NCI-H2196 (cell line): ENCODE measurements at regions not wholly inside any gene's neighbourhood (a gene's known extent, or its start where the extent isn't known, plus 50 kb on each side); places are given as distances from the start of the nearest gene placed in this dataset.

Experiments used
- DNase-seq: peaks from one replicate; lab custom pipeline; 2025; ENCODE audit not compliant: unreplicated experiment; lab: John Stamatoyannopoulos, UW

GRCh38 chr6:53417141-53417540, 68.4 kb upstream of the ELOVL5 start:
- no peak for DNase-seq

DNA sequence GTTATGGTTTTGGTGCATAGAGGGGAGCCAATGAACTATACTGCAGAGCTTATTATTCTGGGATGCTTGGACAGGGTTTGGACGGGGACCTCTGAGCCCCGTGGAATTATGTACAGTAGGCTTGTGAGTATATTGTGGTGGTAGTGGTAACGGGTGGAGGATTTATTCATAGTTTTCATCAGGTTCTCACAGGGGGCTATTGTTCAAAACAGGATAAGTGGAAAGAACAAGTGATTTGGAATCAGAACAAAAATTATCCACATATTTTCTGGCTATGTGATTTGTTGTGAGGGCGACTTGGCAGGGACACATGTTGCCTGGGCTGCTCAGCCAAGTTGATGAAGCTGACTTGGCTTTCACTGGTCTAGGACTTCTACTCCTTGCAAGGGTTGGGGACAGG, 64.6 kb upstream of the ELOVL5 start:
- no peak for DNase-seq

- DNase-seq = no peak
Observed at GRCh38 chr6:53412751-53413150, 64.0 kb upstream of the ELOVL5 start.

DNA sequence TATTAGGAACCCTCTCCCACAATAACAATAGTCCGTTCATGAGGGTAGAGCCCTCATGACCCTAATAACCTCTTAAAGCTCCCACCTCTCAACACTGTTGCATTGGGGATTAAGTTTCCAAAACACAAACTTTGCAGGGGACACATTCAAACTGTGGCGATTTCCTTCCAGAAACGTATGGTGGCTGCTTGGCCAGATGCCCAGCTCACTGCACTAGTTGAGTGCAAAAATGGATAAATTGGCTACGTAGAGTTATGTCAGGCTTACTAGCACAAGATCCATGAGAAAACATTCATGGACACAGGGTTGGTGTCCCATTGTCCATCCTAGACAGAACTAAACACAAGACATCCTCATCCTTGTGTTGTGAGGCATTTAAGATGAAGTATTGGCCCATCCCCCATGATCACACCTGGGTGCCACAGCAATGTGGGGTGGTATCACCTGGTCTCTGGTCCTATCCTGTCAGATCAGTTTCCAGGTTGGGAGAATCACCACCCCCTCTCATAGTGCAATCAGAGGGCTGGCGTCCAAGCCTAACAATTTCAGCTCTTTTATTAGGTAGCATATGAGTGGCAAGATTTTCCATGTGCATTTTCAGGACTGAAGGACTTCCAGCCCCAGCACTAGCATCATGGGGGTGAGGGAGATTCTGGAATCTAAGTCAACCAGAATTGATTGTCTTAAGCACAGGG, 63.4 kb upstream of the ELOVL5 start:
- no peak for DNase-seq

DNA sequence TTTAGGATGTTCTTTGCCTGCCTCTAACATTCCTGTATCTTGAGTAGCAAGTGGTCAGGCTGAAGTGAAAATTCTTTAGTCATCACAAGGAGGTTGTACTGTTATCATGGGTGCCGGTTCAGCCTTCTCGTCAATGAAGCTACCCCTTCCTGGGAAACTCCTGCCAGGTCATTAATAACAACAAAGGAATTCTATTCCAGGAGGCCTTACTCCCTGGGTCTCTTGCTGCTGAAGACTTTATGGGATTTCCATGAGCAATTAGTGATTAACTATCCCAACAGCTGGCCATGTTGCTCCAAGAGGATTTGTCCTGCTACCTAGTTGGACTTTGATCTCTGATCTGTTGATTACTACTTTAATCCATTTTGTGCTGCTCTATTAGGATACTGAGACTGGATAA, 62.7 kb upstream of the ELOVL5 start:
- DNase-seq = no peak

DNA sequence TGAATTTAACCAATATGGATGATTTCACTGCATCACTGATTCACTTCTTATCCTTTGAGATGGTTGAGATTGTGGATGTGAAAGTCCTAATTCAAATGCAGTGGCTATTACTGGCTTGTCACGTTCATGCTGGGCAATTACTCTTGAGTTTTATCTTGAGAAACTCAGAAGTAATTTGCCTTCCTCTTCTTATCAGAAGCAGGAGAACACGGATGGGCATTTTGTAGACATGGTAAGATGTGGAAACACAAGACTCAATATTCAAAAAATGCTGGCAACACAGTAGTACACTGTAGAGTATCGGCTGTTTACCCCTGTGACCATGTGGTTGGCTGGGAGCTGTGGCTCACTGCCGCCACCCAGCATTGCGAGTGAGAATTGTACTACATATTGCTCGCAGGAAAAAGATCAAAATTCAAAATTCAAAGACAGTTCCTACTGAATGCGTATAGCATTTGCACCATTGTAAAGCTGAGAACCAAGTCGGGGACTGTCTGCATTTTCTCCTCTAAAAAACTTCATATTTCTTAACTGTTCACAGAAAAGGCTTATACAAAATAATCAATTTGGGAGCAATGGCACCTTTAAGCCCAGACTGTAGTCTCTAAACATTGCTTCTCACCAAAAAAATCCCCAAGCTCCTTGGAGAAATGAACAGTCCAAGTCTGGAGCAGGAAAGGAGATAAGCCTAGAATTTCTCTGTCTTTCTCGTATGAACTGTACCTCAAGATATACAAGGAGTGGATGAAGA, 61.9 kb upstream of the ELOVL5 start:
- peak; percentile 9 for DNase-seq

- no peak for DNase-seq
Observed at GRCh38 chr6:53408826-53409225, 60.1 kb upstream of the ELOVL5 start.

DNA sequence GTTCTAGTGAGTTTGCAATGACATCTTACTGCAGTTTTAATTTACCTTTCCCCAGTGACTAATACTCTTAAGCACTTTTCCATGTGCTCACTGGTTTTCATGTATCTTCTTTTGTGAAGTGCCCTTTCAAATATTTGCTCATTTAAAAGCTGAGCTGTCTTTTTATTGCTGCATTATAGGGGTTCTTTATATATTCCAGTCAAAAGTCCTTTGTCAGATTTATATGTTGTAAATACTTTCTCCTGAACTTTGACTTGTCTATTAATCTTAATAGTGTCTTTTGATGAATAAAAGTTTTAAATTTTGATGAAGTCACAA, 50.2 kb upstream of the ELOVL5 start:
- no peak for DNase-seq

- DNase-seq = no peak
Observed at GRCh38 chr6:53398247-53399026, 49.7 kb upstream of the ELOVL5 start.
